B cell (primary cell): ENCODE measurements at regions not wholly inside any gene's neighbourhood (a gene's known extent, or its start where the extent isn't known, plus 50 kb on each side); places are given as distances from the start of the nearest gene placed in this dataset.

Source experiments
- ATAC-seq: fragments of 200-7000 bp; cut with Tn5 transposase; one replicate; pipeline ENCODE4 v1.10.0; 2021; ENCODE audit warnings: low read depth, mild to moderate bottlenecking, moderate number of reproducible peaks, moderate library complexity
- CTCF ChIA-PET: fragments of 350-600 bp; sonication (Branson Sonifier 250); formaldehyde crosslinking; loops from one replicate; lab custom pipeline; 2021; ENCODE audit warnings: antibody characterized with exemption, inconsistent platforms; lab: Charles Lee
- POLR2A ChIA-PET: fragments of 350-600 bp; sonication (Branson Sonifier 250); formaldehyde crosslinking; loops from one replicate; lab custom pipeline; 2021; ENCODE audit warnings: antibody characterized with exemption; lab: Charles Lee
- DNase-seq: peaks from one replicate; pipeline ENCODE4 v3.0.0; 2013
- H2AFZ ChIP-seq: 2 replicates; pipeline ENCODE4 v1.6.1; 2012; ENCODE audit warnings: mild to moderate bottlenecking, low read depth, low read length; ENCODE audit not compliant: insufficient read depth, poor library complexity, severe bottlenecking
- H3K27ac ChIP-seq, 2 donors: 1 replicate in 1 of 2; 2 replicates in 1 of 2; pipeline ENCODE4 v1.5.1; 2012 to 2013; ENCODE audit warnings: low read length in 2 of 2, mild to moderate bottlenecking in 2 of 2, moderate library complexity in 1 of 2
- H3K27me3 ChIP-seq, 4 experiments: fragments of 200-600 bp in 1 of 4; sonication (generic) in 1 of 4; replicated peaks in 1 of 4; 1 replicate in 2 of 4; 2 replicates in 2 of 4; pipeline versions ENCODE4 v1.6.1 to v1.7.0; 2013 to 2016; ENCODE audit warnings: low read length in 3 of 4, mild to moderate bottlenecking in 2 of 4, mixed read lengths in 1 of 4, moderate library complexity in 1 of 4; ENCODE audit not compliant: insufficient read depth in 4 of 4, control insufficient read depth in 3 of 4; ENCODE audit errors: control extremely low read depth in 1 of 4
- H3K36me3 ChIP-seq, 2 experiments: replicated peaks in 1 of 2; 1 replicate in 1 of 2; 2 replicates in 1 of 2; pipeline versions ENCODE4 v1.6.1 to v1.7.1; 2013; ENCODE audit warnings: low read length in 1 of 2; ENCODE audit not compliant: insufficient read depth in 2 of 2, control insufficient read depth in 1 of 2; ENCODE audit errors: control extremely low read depth in 1 of 2, extremely low read depth in 1 of 2
- H3K4me1 ChIP-seq, 2 donors: fragments of 200-600 bp in 1 of 2; sonication (generic) in 1 of 2; 1 replicate in 1 of 2; 2 replicates in 1 of 2; pipeline versions ENCODE4 v1.5.1 to v1.6.1; 2013 to 2017; ENCODE audit warnings: low read length in 2 of 2; ENCODE audit not compliant: control insufficient read depth in 2 of 2, insufficient read depth in 2 of 2
- H3K4me2 ChIP-seq: replicated peaks from 2 replicates; pipeline ENCODE3; 2012; ENCODE audit warnings: mild to moderate bottlenecking, low read depth, low read length; ENCODE audit not compliant: poor library complexity, severe bottlenecking
- H3K4me3 ChIP-seq, 5 experiments: fragments of 200-600 bp in 1 of 5; sonication (generic) in 1 of 5; 1 replicate in 3 of 5; 2 replicates in 2 of 5; pipeline versions ENCODE4 v1.5.1 to v1.7.0; 2011 to 2016; ENCODE audit warnings: low read length in 4 of 5, mild to moderate bottlenecking in 4 of 5, low read depth in 2 of 5, control low read depth in 1 of 5, moderate library complexity in 1 of 5; ENCODE audit not compliant: insufficient read depth in 1 of 5; ENCODE audit errors: control extremely low read depth in 1 of 5, extremely low read depth in 1 of 5
- H3K79me2 ChIP-seq: fragments of 200-600 bp; sonication (generic); one replicate; pipeline ENCODE4 v1.6.0; 2016; ENCODE audit warnings: low read length; ENCODE audit not compliant: control insufficient read depth, insufficient read depth
- H3K9ac ChIP-seq: fragments of 200-600 bp; sonication (generic); 2 replicates; pipeline ENCODE4 v1.6.1; 2017; ENCODE audit warnings: mild to moderate bottlenecking, low read length, moderate library complexity
- H3K9me3 ChIP-seq, 3 donors: one replicate each; pipeline versions ENCODE4 v1.6.1 to v1.7.1; 2013; ENCODE audit warnings: low read length in 2 of 3; ENCODE audit not compliant: control insufficient read depth in 2 of 3, insufficient read depth in 1 of 3; ENCODE audit errors: control extremely low read depth in 1 of 3
- H4K20me1 ChIP-seq: 2 replicates; pipeline ENCODE4 v1.6.0; 2012; ENCODE audit warnings: mild to moderate bottlenecking, low read length; ENCODE audit not compliant: insufficient read depth, control insufficient read depth, poor library complexity, severe bottlenecking
- H3K27ac Mint-ChIP-seq: one replicate; pipeline ENCODE4 v1.8.0; 2021; ENCODE audit warnings: mixed read lengths
- H3K27me3 Mint-ChIP-seq: one replicate; pipeline ENCODE4 v1.8.0; 2021; ENCODE audit warnings: mixed read lengths
- H3K4me1 Mint-ChIP-seq: one replicate; pipeline ENCODE4 v1.8.0; 2021; ENCODE audit warnings: mixed read lengths
- H3K4me3 Mint-ChIP-seq: one replicate; pipeline ENCODE4 v1.8.0; 2021; ENCODE audit warnings: mixed read lengths
- H3K9me3 Mint-ChIP-seq: one replicate; pipeline ENCODE4 v1.8.0; 2022; ENCODE audit warnings: mixed read lengths; ENCODE audit not compliant: insufficient read depth
- EZH2 ChIP-seq: IDR thresholded peaks from 2 replicates; pipeline ENCODE4 v1.6.1; 2012; ENCODE audit warnings: borderline replicate concordance, low read depth, mild to moderate bottlenecking, moderate library complexity, low read length; ENCODE audit not compliant: insufficient read depth, poor library complexity, severe bottlenecking
- WGBS: methylation state at CpG from one replicate; pipeline ENCODE4 v1.1.5; 2013; ENCODE audit warnings: missing lambda C conversion rate; ENCODE audit not compliant: insufficient coverage; 5-methylcytosine and 5-hydroxymethylcytosine counted together
- intact Hi-C: fragments of 100-400 bp; cut with micrococcal nuclease; formaldehyde crosslinking; loops from one replicate; pipeline ENCODE4 v1.10.0; 2022
- TF ChIP-seq, protein P1 (sequence below): fragments of 200-600 bp; IDR thresholded peaks from one replicate; pipeline ENCODE4 v1.8.0; 2022; ENCODE audit warnings: antibody characterized with exemption, mild to moderate bottlenecking

DNA sequence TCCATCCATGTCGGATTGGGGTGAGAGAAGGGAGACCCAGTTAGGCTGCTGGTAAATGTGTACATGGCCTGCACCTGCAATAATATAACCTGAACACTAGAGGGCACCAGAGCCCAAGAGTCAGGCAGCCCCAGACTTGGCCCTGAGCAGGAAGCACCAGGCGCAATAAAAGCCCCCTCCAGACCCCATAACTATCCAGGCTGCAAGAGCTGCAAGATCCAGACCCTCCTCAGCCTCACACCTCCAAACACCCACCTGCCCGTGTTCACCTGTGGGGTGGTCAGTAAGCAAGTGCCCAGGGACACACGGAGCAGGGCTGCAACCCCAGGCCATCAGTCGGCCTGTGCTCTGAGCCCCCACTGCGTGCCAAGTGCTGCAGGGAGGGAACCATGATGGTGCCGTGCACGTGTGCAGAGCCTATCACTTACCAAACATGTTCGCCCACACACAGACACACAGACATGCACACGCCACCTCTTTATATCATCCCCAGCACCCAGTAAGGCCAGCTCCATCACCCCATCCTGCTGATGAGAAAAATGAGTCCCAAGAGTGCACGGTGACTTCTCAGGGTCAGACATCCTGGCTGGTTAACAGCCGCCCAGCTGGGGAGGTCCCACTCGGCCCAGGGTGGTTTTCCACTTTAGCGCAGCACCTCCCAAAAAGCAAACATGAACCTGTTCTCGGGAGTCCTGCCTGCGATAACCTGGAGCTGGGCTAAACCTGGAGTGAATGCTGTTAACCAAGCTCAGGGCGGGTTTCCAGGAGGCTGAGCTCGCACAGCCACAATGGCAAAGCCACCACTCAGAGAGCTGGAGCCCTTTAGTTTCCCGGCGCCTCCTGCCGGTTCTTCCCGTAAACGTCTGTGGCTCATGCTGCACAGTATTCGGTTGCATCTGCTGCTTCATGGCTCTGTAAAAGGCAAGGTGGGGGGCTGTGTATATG lies 439.8 kb downstream of the SOX9 start:
- DNase-seq (peak; percentile 52), ATAC-seq (peak; percentile 51)
- no peak overlapping the region for H2AFZ ChIP-seq
- Mint-ChIP-seq H3K27me3 (peaks cover 4% of the 10 kb centered on the region), H3K9me3 (no peaks in the 10 kb centered on the region), H3K27ac (no peak overlapping the region), H3K4me3 (no peak overlapping the region), H3K4me1 (no peaks in the 10 kb centered on the region)
- H3K9ac ChIP-seq, result no peak overlapping the region
- H3K79me2 ChIP-seq, result no peaks in the 10 kb centered on the region
- no peak overlapping the region for H3K4me2 ChIP-seq
- H3K4me1 ChIP-seq, result no peaks in the 10 kb centered on the region
- intact Hi-C loops, result loop anchor here (5.0 to 10.0 kb wide), 2 partner anchors 597 to 694 kb away; no protein-coding TSS in a partner anchor
- TF ChIP-seq, protein P1, sequence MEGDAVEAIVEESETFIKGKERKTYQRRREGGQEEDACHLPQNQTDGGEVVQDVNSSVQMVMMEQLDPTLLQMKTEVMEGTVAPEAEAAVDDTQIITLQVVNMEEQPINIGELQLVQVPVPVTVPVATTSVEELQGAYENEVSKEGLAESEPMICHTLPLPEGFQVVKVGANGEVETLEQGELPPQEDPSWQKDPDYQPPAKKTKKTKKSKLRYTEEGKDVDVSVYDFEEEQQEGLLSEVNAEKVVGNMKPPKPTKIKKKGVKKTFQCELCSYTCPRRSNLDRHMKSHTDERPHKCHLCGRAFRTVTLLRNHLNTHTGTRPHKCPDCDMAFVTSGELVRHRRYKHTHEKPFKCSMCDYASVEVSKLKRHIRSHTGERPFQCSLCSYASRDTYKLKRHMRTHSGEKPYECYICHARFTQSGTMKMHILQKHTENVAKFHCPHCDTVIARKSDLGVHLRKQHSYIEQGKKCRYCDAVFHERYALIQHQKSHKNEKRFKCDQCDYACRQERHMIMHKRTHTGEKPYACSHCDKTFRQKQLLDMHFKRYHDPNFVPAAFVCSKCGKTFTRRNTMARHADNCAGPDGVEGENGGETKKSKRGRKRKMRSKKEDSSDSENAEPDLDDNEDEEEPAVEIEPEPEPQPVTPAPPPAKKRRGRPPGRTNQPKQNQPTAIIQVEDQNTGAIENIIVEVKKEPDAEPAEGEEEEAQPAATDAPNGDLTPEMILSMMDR, result peak; percentile 93
- TF ChIP-seq EZH2, result no peak
- H3K27ac ChIP-seq, result no peak overlapping the region
- H4K20me1 ChIP-seq, result no peaks in the 10 kb centered on the region
- ChIA-PET POLR2A (no interaction called here), CTCF (interaction anchor here (0.7 to 6.3 kb wide), 11 partner anchors 9 to 810 kb away, joined by 3 to 43 read pairs (median 3); no protein-coding TSS in a partner anchor)
- 74% methylated on average over 22 of the region's 24 CpGs for WGBS
- no peaks in the 10 kb centered on the region for H3K9me3 ChIP-seq
- H3K36me3 ChIP-seq, result no peaks in the 10 kb centered on the region
- H3K27me3 ChIP-seq, result no peaks in the 10 kb centered on the region
- no peak overlapping the region for H3K4me3 ChIP-seq

DNA sequence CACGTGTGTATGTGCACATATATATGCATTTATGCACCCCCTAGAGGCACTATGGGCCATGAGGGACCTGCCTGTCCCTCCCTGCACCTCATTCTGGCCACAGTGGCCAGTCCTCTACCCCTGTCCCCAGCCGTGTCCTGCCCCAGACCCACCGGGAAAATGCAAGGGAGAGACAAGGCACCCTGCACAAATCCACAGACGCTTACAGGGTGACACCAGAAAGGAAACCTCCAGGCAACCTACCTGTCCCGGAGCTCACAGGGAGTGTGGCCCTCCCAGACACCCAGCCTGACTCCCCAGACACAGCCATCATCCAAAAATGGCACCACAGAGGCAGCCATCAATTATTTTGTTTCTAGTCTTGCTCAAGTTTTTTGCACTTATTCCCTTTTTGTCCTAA lies 440.4 kb downstream of the SOX9 start:
- H3K4me2 ChIP-seq, result no peak overlapping the region
- H2AFZ ChIP-seq, result no peak overlapping the region
- intact Hi-C loops, result loop anchor here (5.0 to 10.0 kb wide), 2 partner anchors 596 to 694 kb away; no protein-coding TSS in a partner anchor
- no peaks in the 10 kb centered on the region for H3K9me3 ChIP-seq
- H3K27ac ChIP-seq, result no peak overlapping the region
- POLR2A ChIA-PET, result no interaction called here
- Mint-ChIP-seq H3K4me1 (no peaks in the 10 kb centered on the region), H3K27ac (no peak overlapping the region), H3K4me3 (no peak overlapping the region), H3K9me3 (no peaks in the 10 kb centered on the region), H3K27me3 (no peaks in the 10 kb centered on the region)
- H3K4me3 ChIP-seq, result no peak overlapping the region
- H3K79me2 ChIP-seq, result no peaks in the 10 kb centered on the region
- ATAC-seq, result no peak
- 91% methylated on average over 4 of the region's 5 CpGs for WGBS
- H3K9ac ChIP-seq, result no peak overlapping the region
- H3K27me3 ChIP-seq, result no peaks in the 10 kb centered on the region
- H3K36me3 ChIP-seq, result no peaks in the 10 kb centered on the region
- H3K4me1 ChIP-seq, result no peaks in the 10 kb centered on the region
- no peak for TF ChIP-seq EZH2
- TF ChIP-seq, protein P1, result no peak
- H4K20me1 ChIP-seq, result no peaks in the 10 kb centered on the region
- CTCF ChIA-PET, result interaction anchor here (0.9 to 6.3 kb wide), 3 partner anchors 18 to 809 kb away, joined by 3 to 43 read pairs (median 5); no protein-coding TSS in a partner anchor
- no peak for DNase-seq
